Gastrocnemius medialis (tissue), 4 donors: ENCODE measurements at regions not wholly inside any gene's neighbourhood (a gene's known extent, or its start where the extent isn't known, plus 50 kb on each side); places are given as distances from the start of the nearest gene placed in this dataset.
"Not testable (repeated sequence)": the region's sequence is repeated elsewhere in the genome, so short reads cannot be mapped to it uniquely, and the experiment has no call there.

Experiments used
- ATAC-seq, 2 donors: fragments of 150-250 bp; one replicate each; pipeline ENCODE4 v1.9.1; 2016
- DNase-seq, 2 donors: peaks; one replicate each; pipeline ENCODE4 v3.0.0-alpha.2; 2019
- H3K27ac ChIP-seq, 4 donors: fragments of 200-600 bp; sonication (generic); 1 replicate in 1 of 4; 2 replicates in 3 of 4; pipeline ENCODE4 v1.5.1; 2016 to 2018; ENCODE audit warnings: mild to moderate bottlenecking in 2 of 4, moderate library complexity in 1 of 4
- H3K27me3 ChIP-seq, 3 donors: fragments of 200-600 bp; sonication (generic) in 2 of 3; 1 replicate in 1 of 3; 2 replicates in 2 of 3; pipeline versions ENCODE4 v1.5.1 to v1.6.0; 2016 to 2019; ENCODE audit warnings: mild to moderate bottlenecking in 1 of 3, moderate library complexity in 1 of 3
- H3K36me3 ChIP-seq, 2 donors: fragments of 200-600 bp; sonication (generic) in 1 of 2; one replicate each; pipeline ENCODE4 v1.5.1; 2017 to 2018
- H3K4me1 ChIP-seq, 2 donors: fragments of 200-600 bp; sonication (generic) in 1 of 2; one replicate each; pipeline ENCODE4 v1.5.1; 2016 to 2017; ENCODE audit warnings: mild to moderate bottlenecking in 2 of 2
- H3K4me3 ChIP-seq, 4 donors: fragments of 200-600 bp; sonication (generic) in 3 of 4; 1 replicate in 1 of 4; 2 replicates in 3 of 4; pipeline ENCODE4 v1.5.1; 2016 to 2019; ENCODE audit warnings: mild to moderate bottlenecking in 2 of 4
- H3K9me3 ChIP-seq, 3 donors: fragments of 200-600 bp; sonication (generic) in 2 of 3; 1 replicate in 1 of 3; 2 replicates in 2 of 3; pipeline ENCODE4 v1.5.1; 2016 to 2019
- POLR2A ChIP-seq, 2 donors: fragments of 450-650 bp; IDR thresholded peaks; one replicate each; pipeline ENCODE4 v1.6.1; 2017; ENCODE audit warnings: antibody characterized with exemption in 2 of 2, mild to moderate bottlenecking in 2 of 2, moderate library complexity in 2 of 2
- in situ Hi-C, 4 donors: fragments of 200-750 bp; cut with MboI; loops; one replicate each; pipeline versions ENCODE4 v1.15.0 to v1.8.0; 2017; ENCODE audit warnings: low sequenced_read_pairs in 4 of 4
- intact Hi-C: fragments of 100-400 bp; cut with DNase I; formaldehyde crosslinking; loops from one replicate; pipeline ENCODE4 v1.15.1; 2023; ENCODE audit warnings: low total_unique reads
- TF ChIP-seq, protein P1 (sequence below), 5 experiments: fragments of 450-650 bp in 3 of 5; fragments of 200-600 bp in 2 of 5; sonication (generic) in 2 of 5; IDR thresholded peaks in 4 of 5; conservative IDR thresholded peaks in 1 of 5; 1 replicate in 4 of 5; 2 replicates in 1 of 5; pipeline ENCODE4 v1.5.1; 2016 to 2019; ENCODE audit warnings: antibody characterized with exemption in 5 of 5, mild to moderate bottlenecking in 3 of 5, moderate library complexity in 3 of 5

DNA sequence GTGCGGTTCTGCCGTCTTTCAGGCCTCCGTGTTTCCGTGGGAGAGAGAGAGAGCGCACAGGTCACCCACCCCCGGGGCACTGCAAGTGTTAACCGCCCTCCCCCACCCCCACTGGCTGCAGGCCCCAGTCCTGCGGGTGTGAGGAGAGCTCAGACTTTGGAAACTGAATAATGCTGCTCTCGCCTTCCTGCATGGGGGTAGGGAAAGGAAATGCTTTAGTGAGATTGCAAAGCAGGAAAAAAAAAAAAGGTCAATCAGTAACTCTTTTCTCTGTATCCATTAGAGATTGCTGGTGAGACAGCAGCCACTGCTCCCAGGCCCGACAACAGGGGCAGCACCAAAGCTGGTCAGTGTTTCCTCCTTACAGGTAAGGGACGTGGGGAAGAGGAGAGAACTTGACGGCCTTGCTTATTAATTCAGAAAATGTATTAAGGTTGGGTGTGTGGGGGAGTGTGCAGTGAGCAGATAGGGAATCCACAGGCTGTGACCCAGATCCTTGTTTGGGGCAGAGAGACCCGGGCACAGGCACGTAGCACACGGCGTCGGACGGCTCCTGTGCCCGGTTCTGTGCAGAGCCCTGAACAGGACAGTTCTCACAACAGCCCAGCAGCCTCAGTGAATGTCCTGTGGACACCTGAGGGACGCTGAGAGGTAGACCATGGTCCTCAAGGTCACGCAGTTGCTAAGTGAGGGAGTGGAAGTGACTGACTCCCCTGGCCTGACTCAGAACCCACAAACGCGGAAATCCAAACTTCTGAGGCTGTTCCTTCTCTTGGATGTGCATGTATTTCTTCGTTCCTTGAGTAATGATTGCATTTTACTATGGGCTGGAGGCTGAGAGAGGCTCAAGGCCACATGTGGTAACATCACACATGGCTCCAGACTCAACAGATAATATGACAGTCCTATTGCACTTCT is 156.5 kb downstream of the FOXL1 start:
- DNase-seq: no peak
- intact Hi-C loops: loop anchor here (5.0 kb wide), 1 partner anchor 123 kb away; no protein-coding TSS in a partner anchor
- H3K27me3 ChIP-seq: peaks cover 0 to 4% (median 0%) of the 10 kb centered on the region in 3 donors

DNA sequence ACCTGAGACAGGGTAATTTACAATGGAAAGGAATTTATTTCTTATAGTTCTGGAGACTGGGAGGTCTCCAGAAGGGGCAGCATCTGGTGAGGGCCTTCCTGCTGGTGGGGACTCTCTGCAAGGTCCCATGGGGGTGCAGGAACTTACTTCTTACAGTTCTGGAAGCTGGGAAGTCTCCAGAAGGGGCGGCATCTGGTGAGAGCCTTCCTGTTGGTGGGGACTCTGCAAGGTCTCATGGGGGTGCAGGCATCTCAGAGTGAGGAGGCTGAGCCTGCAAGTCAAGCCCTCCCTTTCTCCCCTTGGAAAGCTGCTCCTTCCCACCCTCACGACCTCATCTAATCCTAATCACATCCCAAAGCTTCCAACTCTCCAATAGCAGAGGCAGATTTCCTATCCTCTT is 157.4 kb downstream of the FOXL1 start:
- Histone ChIP-seq H3K27me3 (peaks cover 0 to 4% (median 0%) of the 10 kb centered on the region in 3 donors), H3K4me1 (peaks cover 9 to 27% of the 10 kb centered on the region in 2 donors), H3K27ac (no peak overlapping the region), H3K4me3 (no peak overlapping the region), H3K9me3 (no peaks in the 10 kb centered on the region), H3K36me3 (no peaks in the 10 kb centered on the region)
- intact Hi-C loops: loop anchor here (5.0 kb wide), 1 partner anchor 123 kb away; no protein-coding TSS in a partner anchor
- TF ChIP-seq, protein P1, sequence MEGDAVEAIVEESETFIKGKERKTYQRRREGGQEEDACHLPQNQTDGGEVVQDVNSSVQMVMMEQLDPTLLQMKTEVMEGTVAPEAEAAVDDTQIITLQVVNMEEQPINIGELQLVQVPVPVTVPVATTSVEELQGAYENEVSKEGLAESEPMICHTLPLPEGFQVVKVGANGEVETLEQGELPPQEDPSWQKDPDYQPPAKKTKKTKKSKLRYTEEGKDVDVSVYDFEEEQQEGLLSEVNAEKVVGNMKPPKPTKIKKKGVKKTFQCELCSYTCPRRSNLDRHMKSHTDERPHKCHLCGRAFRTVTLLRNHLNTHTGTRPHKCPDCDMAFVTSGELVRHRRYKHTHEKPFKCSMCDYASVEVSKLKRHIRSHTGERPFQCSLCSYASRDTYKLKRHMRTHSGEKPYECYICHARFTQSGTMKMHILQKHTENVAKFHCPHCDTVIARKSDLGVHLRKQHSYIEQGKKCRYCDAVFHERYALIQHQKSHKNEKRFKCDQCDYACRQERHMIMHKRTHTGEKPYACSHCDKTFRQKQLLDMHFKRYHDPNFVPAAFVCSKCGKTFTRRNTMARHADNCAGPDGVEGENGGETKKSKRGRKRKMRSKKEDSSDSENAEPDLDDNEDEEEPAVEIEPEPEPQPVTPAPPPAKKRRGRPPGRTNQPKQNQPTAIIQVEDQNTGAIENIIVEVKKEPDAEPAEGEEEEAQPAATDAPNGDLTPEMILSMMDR (IDR thresholded peaks at IDR 0.05 in 4 of 5, conservative IDR thresholded peaks at IDR 0.05 in 1 of 5): no peak
- no peak for TF ChIP-seq POLR2A (IDR thresholded peaks at IDR 0.05)
- ATAC-seq: no peak
- DNase-seq: no peak
- in situ Hi-C loops: no loop called here

More for the DNA sequence above, 156.5 kb downstream of the FOXL1 start:
- TF ChIP-seq, protein P1 (IDR thresholded peaks at IDR 0.05 in 4 of 5, conservative IDR thresholded peaks at IDR 0.05 in 1 of 5): no peak
- TF ChIP-seq POLR2A (IDR thresholded peaks at IDR 0.05): no peak
- H3K9me3 ChIP-seq: no peaks in the 10 kb centered on the region
- H3K36me3 ChIP-seq: no peaks in the 10 kb centered on the region
- ATAC-seq: no peak
- in situ Hi-C loops: no loop called here
- H3K4me1 ChIP-seq: peaks cover 6 to 18% of the 10 kb centered on the region in 2 donors
- no peak overlapping the region for H3K27ac ChIP-seq
- no peak overlapping the region for H3K4me3 ChIP-seq

DNA sequence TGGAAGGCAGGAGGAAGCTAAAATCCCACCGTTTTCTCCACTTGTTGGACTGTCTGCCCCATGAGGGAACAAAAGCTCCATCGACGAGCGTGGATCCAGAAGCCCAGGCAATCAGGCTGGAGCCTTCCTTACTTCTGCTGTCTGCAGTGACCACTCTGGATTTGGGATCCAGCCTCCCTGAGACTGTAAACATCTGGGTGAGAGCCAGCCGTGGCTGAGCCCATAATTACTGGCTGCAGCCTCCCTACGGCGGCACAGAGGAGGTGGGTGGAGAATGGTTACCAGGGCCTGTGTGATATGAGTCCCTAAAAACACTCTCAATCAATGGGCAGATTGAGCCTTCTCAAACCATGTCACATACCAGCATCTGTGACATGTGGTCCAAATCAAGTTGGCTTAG is 158.2 kb downstream of the FOXL1 start:
- in situ Hi-C loops (no loop called here), intact Hi-C loops (loop anchor here (5.0 kb wide), 1 partner anchor 124 kb away; no protein-coding TSS in a partner anchor)
- H3K27ac ChIP-seq: peak overlapping the region in 1 of 4 donors; percentile 38
- DNase-seq (no peak), ATAC-seq (no peak)
- H3K36me3 ChIP-seq: no peaks in the 10 kb centered on the region
- H3K4me3 ChIP-seq: no peak overlapping the region
- peaks cover 15 to 33% of the 10 kb centered on the region in 2 donors for H3K4me1 ChIP-seq
- TF ChIP-seq, protein P1 (IDR thresholded peaks at IDR 0.05 in 4 of 5, conservative IDR thresholded peaks at IDR 0.05 in 1 of 5): no peak
- TF ChIP-seq POLR2A (IDR thresholded peaks at IDR 0.05): no peak
- H3K27me3 ChIP-seq: peaks cover 0 to 4% (median 0%) of the 10 kb centered on the region in 3 donors
- H3K9me3 ChIP-seq: no peaks in the 10 kb centered on the region

DNA sequence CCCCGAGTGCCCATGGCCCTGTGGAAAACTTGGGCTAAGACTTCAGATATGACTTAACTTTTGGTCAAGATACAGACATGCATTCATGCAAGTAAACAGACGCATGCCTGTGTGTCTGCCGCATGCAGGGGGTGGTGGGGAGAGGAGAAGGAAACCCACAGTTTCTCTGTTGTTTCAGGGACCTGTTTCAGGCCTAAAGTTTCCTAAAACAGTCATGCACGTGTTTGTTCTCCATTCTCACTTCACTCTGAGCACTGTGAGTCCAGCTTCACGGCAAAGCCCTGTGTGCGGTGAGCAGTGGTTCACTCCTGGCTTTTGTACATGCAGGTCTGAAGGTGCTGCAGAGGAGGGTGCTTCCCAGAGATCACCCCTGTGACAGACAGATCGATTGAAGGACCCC is 158.7 kb downstream of the FOXL1 start:
- no peak for DNase-seq

DNA sequence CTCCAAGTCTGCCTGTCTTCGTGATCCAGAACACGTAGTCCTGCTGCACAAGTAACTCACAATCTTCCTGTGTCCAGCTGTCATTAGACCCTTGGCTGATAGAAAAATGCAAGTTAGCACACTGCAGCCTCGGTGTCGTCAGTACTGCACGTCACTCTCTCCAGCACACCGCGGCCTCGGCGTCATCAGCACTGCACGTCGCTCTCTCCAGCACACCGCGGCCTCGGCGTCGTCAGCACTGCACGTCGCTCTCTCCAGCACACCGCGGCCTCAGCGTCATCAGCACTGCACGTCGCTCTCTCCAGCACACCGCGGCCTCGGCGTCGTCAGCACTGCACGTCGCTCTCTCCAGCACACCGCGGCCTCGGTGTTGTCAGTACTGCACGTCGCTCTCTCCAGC is 160.0 kb downstream of the FOXL1 start:
- H3K36me3 ChIP-seq, DNase-seq, H3K27ac ChIP-seq, H3K4me3 ChIP-seq, H3K9me3 ChIP-seq, H3K27me3 ChIP-seq, ATAC-seq, in situ Hi-C loops: not testable (repeated sequence)
- intact Hi-C loops: loop anchor here (5.0 kb wide), 1 partner anchor 126 kb away; no protein-coding TSS in a partner anchor
- peaks cover 10 to 29% of the 10 kb centered on the region in 2 donors for H3K4me1 ChIP-seq

More for the DNA sequence above, 158.7 kb downstream of the FOXL1 start:
- intact Hi-C loops (loop anchor here (5.0 kb wide), 1 partner anchor 125 kb away; no protein-coding TSS in a partner anchor), in situ Hi-C loops (no loop called here)
- Histone ChIP-seq H3K4me3 (no peak overlapping the region), H3K27me3 (peaks cover 0 to 4% (median 0%) of the 10 kb centered on the region in 3 donors), H3K36me3 (no peaks in the 10 kb centered on the region), H3K9me3 (no peaks in the 10 kb centered on the region), H3K27ac (no peak overlapping the region), H3K4me1 (peaks cover 15 to 38% of the 10 kb centered on the region in 2 donors)
- ATAC-seq: no peak
- TF ChIP-seq, protein P1 (IDR thresholded peaks at IDR 0.05 in 4 of 5, conservative IDR thresholded peaks at IDR 0.05 in 1 of 5): no peak
- no peak for TF ChIP-seq POLR2A (IDR thresholded peaks at IDR 0.05)
